H9 (cell line): ENCODE measurements at regions not wholly inside any gene's neighbourhood (a gene's known extent, or its start where the extent isn't known, plus 50 kb on each side); places are given as distances from the start of the nearest gene placed in this dataset.

Experiments used
- DNase-seq: peaks from one replicate; pipeline ENCODE4 v3.0.0-alpha.2; 2017
- H2AFZ ChIP-seq: one replicate; pipeline ENCODE4 v1.6.1; 2013; ENCODE audit warnings: mild to moderate bottlenecking, low read length, control low read depth, moderate library complexity
- H2AK5ac ChIP-seq: 2 replicates; pipeline ENCODE4 v1.6.1; 2013; ENCODE audit warnings: low read length, control low read depth, mixed read lengths; ENCODE audit not compliant: insufficient read length
- H2BK120ac ChIP-seq: one replicate; pipeline ENCODE4 v1.6.1; 2013; ENCODE audit warnings: low read depth, mild to moderate bottlenecking, low read length, control low read depth, inconsistent platforms; ENCODE audit not compliant: poor library complexity, severe bottlenecking
- H2BK12ac ChIP-seq: 2 replicates; pipeline ENCODE4 v1.6.1; 2013; ENCODE audit warnings: low read length, control low read depth, mixed read lengths, low read depth; ENCODE audit not compliant: insufficient read length
- H2BK15ac ChIP-seq: 2 replicates; pipeline ENCODE4 v1.6.1; 2013; ENCODE audit warnings: low read depth, low read length, control low read depth
- H2BK20ac ChIP-seq: one replicate; pipeline ENCODE4 v1.6.1; 2013; ENCODE audit warnings: low read depth, mild to moderate bottlenecking, low read length, control low read depth, inconsistent platforms; ENCODE audit not compliant: poor library complexity, severe bottlenecking
- H2BK5ac ChIP-seq: 2 replicates; pipeline ENCODE4 v1.6.1; 2013; ENCODE audit warnings: low read length, control low read depth, mixed read lengths; ENCODE audit not compliant: insufficient read length
- H3K14ac ChIP-seq: 2 replicates; pipeline ENCODE4 v1.6.1; 2013; ENCODE audit warnings: low read length, control low read depth; ENCODE audit not compliant: insufficient read depth
- H3K18ac ChIP-seq: 2 replicates; pipeline ENCODE4 v1.6.1; 2013; ENCODE audit warnings: low read depth, mild to moderate bottlenecking, mixed read lengths, low read length, control low read depth; ENCODE audit not compliant: insufficient read length
- H3K23ac ChIP-seq: 2 replicates; pipeline ENCODE4 v1.6.1; 2013; ENCODE audit warnings: low read length, control low read depth, mixed read lengths, low read depth; ENCODE audit not compliant: insufficient read length
- H3K23me2 ChIP-seq: 2 replicates; pipeline ENCODE4 v1.6.1; 2013; ENCODE audit warnings: low read depth, mild to moderate bottlenecking, mixed read lengths, low read length, control low read depth; ENCODE audit not compliant: insufficient read length, poor library complexity, severe bottlenecking
- H3K27ac ChIP-seq: 2 replicates; pipeline ENCODE4 v1.5.1; 2013; ENCODE audit warnings: low read length, control low read depth, mixed read lengths, low read depth; ENCODE audit not compliant: insufficient read length
- H3K27me3 ChIP-seq: 2 replicates; pipeline ENCODE4 v1.6.1; 2013; ENCODE audit warnings: low read length, control low read depth, inconsistent platforms; ENCODE audit not compliant: insufficient read depth
- H3K4ac ChIP-seq: 2 replicates; pipeline ENCODE4 v1.6.1; 2013; ENCODE audit warnings: low read depth, mild to moderate bottlenecking, control low read depth, inconsistent platforms, low read length, moderate library complexity
- H3K4me1 ChIP-seq: 2 replicates; pipeline ENCODE4 v1.6.1; 2013; ENCODE audit warnings: low read length, control low read depth, inconsistent platforms; ENCODE audit not compliant: insufficient read depth
- H3K4me2 ChIP-seq: 2 replicates; pipeline ENCODE4 v1.6.1; 2013; ENCODE audit warnings: low read length, control low read depth, mixed read lengths; ENCODE audit not compliant: insufficient read length, insufficient read depth
- H3K56ac ChIP-seq: 2 replicates; pipeline ENCODE4 v1.6.1; 2013; ENCODE audit warnings: low read depth, mild to moderate bottlenecking, mixed read lengths, low read length, control low read depth; ENCODE audit not compliant: insufficient read length
- H3K79me1 ChIP-seq: 2 replicates; pipeline ENCODE4 v1.6.1; 2013; ENCODE audit warnings: low read depth, mild to moderate bottlenecking, moderate library complexity, low read length, control low read depth, inconsistent platforms; ENCODE audit not compliant: insufficient read depth, poor library complexity, severe bottlenecking
- H3K79me2 ChIP-seq: 2 replicates; pipeline ENCODE4 v1.6.1; 2013; ENCODE audit warnings: low read length, control low read depth, inconsistent platforms; ENCODE audit not compliant: insufficient read depth
- H3K9ac ChIP-seq: 2 replicates; pipeline ENCODE4 v1.6.1; 2013; ENCODE audit warnings: low read length, control low read depth, mixed read lengths; ENCODE audit not compliant: insufficient read length; ENCODE audit errors: extremely low read depth
- H3K9me3 ChIP-seq: one replicate; pipeline ENCODE4 v1.6.1; 2013; ENCODE audit warnings: low read depth, low read length, inconsistent platforms; ENCODE audit not compliant: control insufficient read depth
- H3T11ph ChIP-seq: one replicate; pipeline ENCODE4 v1.6.1; 2013; ENCODE audit warnings: mild to moderate bottlenecking, low read length, control low read depth, inconsistent platforms
- H4K20me1 ChIP-seq: one replicate; pipeline ENCODE4 v1.6.1; 2013; ENCODE audit not compliant: control insufficient read depth, insufficient read length, insufficient read depth
- H4K5ac ChIP-seq: 2 replicates; pipeline ENCODE4 v1.6.1; 2013; ENCODE audit warnings: low read depth, mild to moderate bottlenecking, mixed read lengths, low read length, control low read depth; ENCODE audit not compliant: insufficient read length
- H4K8ac ChIP-seq: replicated peaks from 2 replicates; pipeline ENCODE4 v1.6.1; 2013; ENCODE audit warnings: low read length, control low read depth, mixed read lengths, low read depth; ENCODE audit not compliant: insufficient read length
- H4K91ac ChIP-seq: 2 replicates; pipeline ENCODE4 v1.6.1; 2013; ENCODE audit warnings: low read depth, mild to moderate bottlenecking, moderate library complexity, mixed read lengths, low read length, control low read depth; ENCODE audit not compliant: insufficient read length
- H3K27ac Mint-ChIP-seq, 3 experiments: 2 replicates in 2 of 3; 3 replicates in 1 of 3; pipeline ENCODE4 v1.8.0; 2020 to 2021; ENCODE audit warnings: mixed read lengths in 3 of 3, mild to moderate bottlenecking in 1 of 3, moderate library complexity in 1 of 3
- H3K27me3 Mint-ChIP-seq: 2 replicates; pipeline ENCODE4 v1.8.0; 2021; ENCODE audit warnings: low read depth, mild to moderate bottlenecking, moderate library complexity, mixed read lengths
- H3K36me3 Mint-ChIP-seq, 3 experiments: 2 replicates in 2 of 3; 3 replicates in 1 of 3; pipeline ENCODE4 v1.8.0; 2020 to 2021; ENCODE audit warnings: low read depth in 3 of 3, mixed read lengths in 3 of 3; ENCODE audit not compliant: insufficient read depth in 1 of 3
- H3K4me1 Mint-ChIP-seq, 2 experiments: 2 replicates each; pipeline ENCODE4 v1.8.0; 2020; ENCODE audit warnings: mixed read lengths in 2 of 2
- H3K4me3 Mint-ChIP-seq, 2 experiments: 2 replicates in 1 of 2; 3 replicates in 1 of 2; pipeline ENCODE4 v1.8.0; 2020 to 2021; ENCODE audit warnings: mild to moderate bottlenecking in 2 of 2, mixed read lengths in 2 of 2, moderate library complexity in 1 of 2
- H3K9me3 Mint-ChIP-seq, 2 experiments: 2 replicates in 1 of 2; 3 replicates in 1 of 2; pipeline ENCODE4 v1.8.0; 2020; ENCODE audit warnings: mild to moderate bottlenecking in 2 of 2, mixed read lengths in 2 of 2, moderate library complexity in 1 of 2
- WGBS: extraction: QIAGEN DNeasy Blood & Tissue Kit; methylation state at CpG from one replicate; pipeline ENCODE4 v1.1.7; 2013; ENCODE audit warnings: missing lambda C conversion rate, low lambda C conversion rate, mixed read lengths; ENCODE audit not compliant: insufficient read length; ENCODE audit errors: extremely low coverage; 5-methylcytosine and 5-hydroxymethylcytosine counted together
- TF ChIP-seq, protein P1 (sequence below): fragments of 200-600 bp; sonication (generic); conservative IDR thresholded peaks from 3 replicates; pipeline ENCODE4 v1.8.0; 2021; ENCODE audit warnings: antibody characterized with exemption, mild to moderate bottlenecking

DNA sequence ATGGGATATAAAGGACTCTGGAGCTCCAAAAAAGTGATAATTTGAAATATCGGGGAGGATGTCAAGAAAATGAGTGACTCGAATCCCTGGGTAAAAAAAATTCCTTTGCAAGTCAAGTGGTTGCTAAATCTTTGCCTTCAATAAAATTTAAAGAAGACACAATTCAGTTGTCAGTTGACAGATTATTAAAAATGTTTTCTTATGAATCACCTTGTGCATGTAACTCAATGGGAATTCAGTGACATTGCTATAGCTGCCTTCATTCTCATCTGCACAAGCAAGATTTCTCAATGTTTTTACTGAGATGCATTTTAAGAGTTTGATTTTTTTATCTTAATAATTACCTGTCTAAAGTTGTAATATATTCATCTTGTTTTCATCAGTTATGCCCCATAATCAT lies 264.0 kb upstream of the IL12A start:
- H3K79me2 ChIP-seq: no peaks in the 10 kb centered on the region
- no peaks in the 10 kb centered on the region for H3K79me1 ChIP-seq
- no peaks in the 10 kb centered on the region for H3K4me1 ChIP-seq
- H2AK5ac ChIP-seq: no peak overlapping the region
- H3K4me2 ChIP-seq: no peak overlapping the region
- H2BK20ac ChIP-seq: no peak overlapping the region
- TF ChIP-seq, protein P1, sequence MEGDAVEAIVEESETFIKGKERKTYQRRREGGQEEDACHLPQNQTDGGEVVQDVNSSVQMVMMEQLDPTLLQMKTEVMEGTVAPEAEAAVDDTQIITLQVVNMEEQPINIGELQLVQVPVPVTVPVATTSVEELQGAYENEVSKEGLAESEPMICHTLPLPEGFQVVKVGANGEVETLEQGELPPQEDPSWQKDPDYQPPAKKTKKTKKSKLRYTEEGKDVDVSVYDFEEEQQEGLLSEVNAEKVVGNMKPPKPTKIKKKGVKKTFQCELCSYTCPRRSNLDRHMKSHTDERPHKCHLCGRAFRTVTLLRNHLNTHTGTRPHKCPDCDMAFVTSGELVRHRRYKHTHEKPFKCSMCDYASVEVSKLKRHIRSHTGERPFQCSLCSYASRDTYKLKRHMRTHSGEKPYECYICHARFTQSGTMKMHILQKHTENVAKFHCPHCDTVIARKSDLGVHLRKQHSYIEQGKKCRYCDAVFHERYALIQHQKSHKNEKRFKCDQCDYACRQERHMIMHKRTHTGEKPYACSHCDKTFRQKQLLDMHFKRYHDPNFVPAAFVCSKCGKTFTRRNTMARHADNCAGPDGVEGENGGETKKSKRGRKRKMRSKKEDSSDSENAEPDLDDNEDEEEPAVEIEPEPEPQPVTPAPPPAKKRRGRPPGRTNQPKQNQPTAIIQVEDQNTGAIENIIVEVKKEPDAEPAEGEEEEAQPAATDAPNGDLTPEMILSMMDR: no peak
- H2AFZ ChIP-seq: no peak overlapping the region
- no peak overlapping the region for H3K27ac Mint-ChIP-seq
- no peak overlapping the region for H4K8ac ChIP-seq
- H2BK12ac ChIP-seq: no peak overlapping the region
- no peak overlapping the region for H3K56ac ChIP-seq
- WGBS: no CpG with 5 or more reads among the region's 2 CpGs
- H3K27ac ChIP-seq: no peak overlapping the region
- no peaks in the 10 kb centered on the region for H3K36me3 Mint-ChIP-seq
- no peak for DNase-seq
- no peak overlapping the region for H4K91ac ChIP-seq
- H3K4ac ChIP-seq: no peak overlapping the region
- H3K23ac ChIP-seq: no peak overlapping the region
- H2BK15ac ChIP-seq: no peak overlapping the region
- no peak overlapping the region for H2BK120ac ChIP-seq
- no peak overlapping the region for H3T11ph ChIP-seq
- no peak overlapping the region for H3K18ac ChIP-seq
- H3K4me3 Mint-ChIP-seq: no peak overlapping the region
- H3K27me3 Mint-ChIP-seq: no peaks in the 10 kb centered on the region; the same call in 1 of the 2 replicates
- no peak overlapping the region for H2BK5ac ChIP-seq
- no peak overlapping the region for H3K14ac ChIP-seq
- H3K23me2 ChIP-seq: no peaks in the 10 kb centered on the region
- H3K27me3 ChIP-seq: no peaks in the 10 kb centered on the region
- H4K5ac ChIP-seq: no peak overlapping the region
- no peaks in the 10 kb centered on the region for H3K4me1 Mint-ChIP-seq
- no peaks in the 10 kb centered on the region for H4K20me1 ChIP-seq
- no peak overlapping the region for H3K9ac ChIP-seq
- H3K9me3 Mint-ChIP-seq: no peaks in the 10 kb centered on the region
- no peaks in the 10 kb centered on the region for H3K9me3 ChIP-seq
